IMR-90 (cell line): ENCODE measurements at regions not wholly inside any gene's neighbourhood (a gene's known extent, or its start where the extent isn't known, plus 50 kb on each side); places are given as distances from the start of the nearest gene placed in this dataset.
"Not testable (repeated sequence)": the region's sequence is repeated elsewhere in the genome, so short reads cannot be mapped to it uniquely, and the experiment has no call there.

Experiments used
- ATAC-seq: fragments of 200-7000 bp; cut with Tn5 transposase; 2 replicates; pipeline ENCODE4 v1.9.1; 2020; ENCODE audit warnings: low read depth, mild to moderate bottlenecking, moderate library complexity
- BruUV-seq: library from RNA; stranded (reverse); fragments of 400-500 nt; replicated peaks from 2 replicates; lab custom pipeline; 2021; lab: Mats Ljungman, UMichigan
- CTCF ChIA-PET: fragments of 300-600 bp; formaldehyde crosslinking; extraction: SDS; loops from one replicate; lab custom pipeline; 2021; ENCODE audit warnings: antibody characterized with exemption; lab: Yijun Ruan, JAX
- POLR2A ChIA-PET: fragments of 300-600 bp; sonication (Branson Sonifier 250); formaldehyde crosslinking; loops from one replicate; lab custom pipeline; 2022; ENCODE audit warnings: antibody characterized with exemption; ENCODE audit not compliant: unreplicated experiment; lab: Charles Lee
- DNase-seq: peaks from one replicate; pipeline ENCODE4 v3.0.0; 2013
- H2AFZ ChIP-seq: replicated peaks from 2 replicates; pipeline ENCODE3; 2013; ENCODE audit warnings: low read length, mild to moderate bottlenecking; ENCODE audit not compliant: poor library complexity
- H2AK5ac ChIP-seq: 2 replicates; pipeline ENCODE4 v1.6.1; 2013; ENCODE audit warnings: low read depth, low read length, inconsistent platforms
- H2AK9ac ChIP-seq: replicated peaks from 2 replicates; pipeline ENCODE3; 2013; ENCODE audit warnings: mild to moderate bottlenecking, low read depth, low read length, moderate library complexity; ENCODE audit not compliant: poor library complexity
- H2BK120ac ChIP-seq: 2 replicates; pipeline ENCODE4 v1.6.1; 2013; ENCODE audit warnings: low read depth, low read length, inconsistent platforms
- H2BK15ac ChIP-seq: 3 replicates; pipeline ENCODE4 v1.6.1; 2013; ENCODE audit warnings: low read depth, low read length, inconsistent platforms
- H2BK20ac ChIP-seq: 2 replicates; pipeline ENCODE4 v1.6.1; 2013; ENCODE audit warnings: low read depth, mild to moderate bottlenecking, inconsistent platforms, low read length, moderate library complexity
- H2BK5ac ChIP-seq: 2 replicates; pipeline ENCODE4 v1.6.1; 2013; ENCODE audit warnings: mild to moderate bottlenecking, low read depth, low read length, inconsistent platforms; ENCODE audit not compliant: poor library complexity, severe bottlenecking
- H3K14ac ChIP-seq: replicated peaks from 2 replicates; pipeline ENCODE4 v1.6.1; 2013; ENCODE audit warnings: low read depth, low read length, inconsistent platforms
- H3K18ac ChIP-seq: 2 replicates; pipeline ENCODE4 v1.6.1; 2013; ENCODE audit warnings: low read depth, low read length, control low read depth
- H3K23ac ChIP-seq: 2 replicates; pipeline ENCODE4 v1.6.1; 2013; ENCODE audit warnings: low read depth, low read length, inconsistent platforms
- H3K27ac ChIP-seq: 2 replicates; pipeline ENCODE4 v1.5.1; 2013; ENCODE audit warnings: mild to moderate bottlenecking, control low read depth, low read length; ENCODE audit not compliant: insufficient read depth
- H3K27me3 ChIP-seq: 2 replicates; pipeline ENCODE4 v1.6.1; 2013; ENCODE audit warnings: low read length; ENCODE audit not compliant: control insufficient read depth, insufficient read depth
- H3K36me3 ChIP-seq: 2 replicates; pipeline ENCODE4 v1.6.1; 2013; ENCODE audit warnings: low read length, mixed read lengths; ENCODE audit not compliant: control insufficient read depth, insufficient read depth
- H3K4ac ChIP-seq: 2 replicates; pipeline ENCODE4 v1.6.1; 2013; ENCODE audit warnings: low read depth, low read length, inconsistent platforms
- H3K4me1 ChIP-seq: 2 replicates; pipeline ENCODE4 v1.6.1; 2013; ENCODE audit warnings: low read length, mixed read lengths; ENCODE audit not compliant: control insufficient read depth, insufficient read depth
- H3K4me2 ChIP-seq: 2 replicates; pipeline ENCODE4 v1.6.1; 2013; ENCODE audit warnings: low read depth, mild to moderate bottlenecking, control low read depth, low read length, moderate library complexity
- H3K4me3 ChIP-seq: 2 replicates; pipeline ENCODE4 v1.5.1; 2013; ENCODE audit warnings: low read depth, mild to moderate bottlenecking, control low read depth, low read length, moderate library complexity; ENCODE audit not compliant: insufficient read depth
- H3K56ac ChIP-seq: 2 replicates; pipeline ENCODE4 v1.6.1; 2013; ENCODE audit warnings: low read length, inconsistent platforms; ENCODE audit not compliant: insufficient read depth; ENCODE audit errors: extremely low read depth
- H3K79me1 ChIP-seq, 2 experiments: 2 replicates each; pipeline ENCODE4 v1.6.1; 2013; ENCODE audit warnings: low read length in 2 of 2, inconsistent platforms in 1 of 2, low read depth in 1 of 2
- H3K9ac ChIP-seq: 2 replicates; pipeline ENCODE4 v1.6.1; 2013; ENCODE audit warnings: low read depth, low read length, control low read depth
- H3K9me1 ChIP-seq: 2 replicates; pipeline ENCODE4 v1.6.1; 2013; ENCODE audit warnings: low read length, inconsistent platforms; ENCODE audit not compliant: insufficient read depth
- H3K9me3 ChIP-seq: 2 replicates; pipeline ENCODE4 v1.6.1; 2013; ENCODE audit warnings: low read length; ENCODE audit not compliant: control insufficient read depth, insufficient read depth
- H4K20me1 ChIP-seq: 2 replicates; pipeline ENCODE4 v1.6.1; 2013; ENCODE audit warnings: low read length, inconsistent platforms; ENCODE audit not compliant: insufficient read depth
- H4K5ac ChIP-seq: 2 replicates; pipeline ENCODE4 v1.6.1; 2013; ENCODE audit warnings: mild to moderate bottlenecking, low read depth, low read length, control low read depth
- H4K8ac ChIP-seq, 2 experiments: 2 replicates each; pipeline ENCODE4 v1.6.1; 2013; ENCODE audit warnings: low read depth in 2 of 2, low read length in 2 of 2, control low read depth in 1 of 2, inconsistent platforms in 1 of 2
- H4K91ac ChIP-seq: 2 replicates; pipeline ENCODE4 v1.6.1; 2013; ENCODE audit warnings: low read depth, low read length, inconsistent platforms; ENCODE audit not compliant: insufficient read depth
- WGBS, 2 experiments: methylation state at CpG; one replicate each; pipeline versions ENCODE4 v1.1.5 to v1.1.7; 2013; ENCODE audit warnings: missing lambda C conversion rate in 2 of 2; ENCODE audit not compliant: insufficient read length in 1 of 2; ENCODE audit errors: extremely low coverage in 2 of 2; 5-methylcytosine and 5-hydroxymethylcytosine counted together
- dilution Hi-C: fragments of 300-500 bp; cut with HindIII; formaldehyde crosslinking; loops from one replicate; pipeline ENCODE4 v1.14.3; 2018; ENCODE audit warnings: low sequenced_read_pairs; ENCODE audit not compliant: unreplicated experiment
- in situ Hi-C: fragments of 300-500 bp; cut with MboI; formaldehyde crosslinking; loops from 3 replicates; pipeline ENCODE4 v1.14.3; 2019; ENCODE audit warnings: low sequenced_read_pairs, inconsistent platforms, mixed read lengths
- intact Hi-C: fragments of 100-400 bp; cut with micrococcal nuclease; formaldehyde crosslinking; loops from 2 replicates; pipeline ENCODE4 v1.10.0; 2022

DNA sequence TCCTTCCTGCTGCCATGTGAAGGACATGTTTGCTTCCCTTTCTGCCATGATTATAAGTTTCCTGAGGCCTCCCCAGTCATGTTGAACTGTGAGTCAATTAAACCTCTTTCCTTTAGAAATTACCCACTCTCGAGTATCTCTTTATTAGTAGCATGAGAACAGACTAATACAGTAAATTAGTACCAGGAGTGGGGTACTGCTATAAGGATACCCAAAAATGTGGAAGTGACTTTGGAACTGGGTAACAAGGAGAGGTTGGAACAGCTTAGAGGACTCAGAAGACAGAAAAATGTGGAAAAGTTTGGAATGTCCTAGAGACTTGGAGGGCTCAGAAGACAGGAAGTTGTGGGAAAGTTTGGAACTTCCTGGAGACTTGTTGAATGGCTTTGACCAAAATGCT is 283.0 kb upstream of the DEPDC1 start:
- dilution Hi-C loops, H3K4ac ChIP-seq, CTCF ChIA-PET: not testable (repeated sequence)

More for the DNA sequence above, 283.0 kb upstream of the DEPDC1 start:
- H3K79me1 ChIP-seq, DNase-seq, H2BK15ac ChIP-seq, H3K9me1 ChIP-seq, H2AK9ac ChIP-seq, H2BK120ac ChIP-seq, H4K5ac ChIP-seq, H3K9ac ChIP-seq, H3K23ac ChIP-seq, H3K4me3 ChIP-seq, H4K91ac ChIP-seq, H3K14ac ChIP-seq, POLR2A ChIA-PET, H4K8ac ChIP-seq, H3K36me3 ChIP-seq, H3K27ac ChIP-seq, in situ Hi-C loops, BruUV-seq, H3K18ac ChIP-seq, H2BK20ac ChIP-seq, H2AFZ ChIP-seq, H3K56ac ChIP-seq, ATAC-seq, H3K4me1 ChIP-seq, H3K9me3 ChIP-seq, H2BK5ac ChIP-seq, H3K4me2 ChIP-seq, H3K27me3 ChIP-seq, H4K20me1 ChIP-seq, intact Hi-C loops, H2AK5ac ChIP-seq: not testable (repeated sequence)
- WGBS, 2 experiments: no CpG with 5 or more reads among the region's 1 CpG
